ENCODE measurements at regions not wholly inside any gene's neighbourhood (a gene's known extent, or its start where the extent isn't known, plus 50 kb on each side); places are given as distances from the start of the nearest gene placed in this dataset.

- ATAC-seq, result no peak
- intact Hi-C loops (cut with micrococcal nuclease), result no loop called here
- DNase-seq, result no peak
Observed at GRCh38 chr12:84696281-84696680, 216.3 kb downstream of the SLC6A15 start.

DNA sequence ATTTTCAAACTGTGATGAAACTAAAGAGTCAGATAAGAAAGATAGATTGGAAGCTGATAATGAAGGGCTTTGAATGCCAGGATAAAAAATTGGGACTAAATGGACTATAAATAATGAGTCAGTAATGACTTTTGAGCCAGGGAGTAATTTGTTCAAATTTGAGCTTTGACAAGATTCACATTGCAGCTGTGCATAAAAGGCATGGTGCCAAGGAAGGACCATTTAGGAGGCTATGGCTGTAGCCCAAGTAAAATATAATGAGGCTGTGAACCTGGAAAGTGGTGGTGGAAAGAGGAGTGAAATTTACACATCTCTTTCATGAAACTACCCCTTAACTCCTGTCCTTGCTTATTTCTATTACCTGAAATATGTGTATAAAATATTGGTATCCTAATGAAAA is 218.5 kb downstream of the SLC6A15 start:
- no peak for ATAC-seq
- intact Hi-C loops (cut with micrococcal nuclease), result no loop called here
- DNase-seq, result no peak

DNA sequence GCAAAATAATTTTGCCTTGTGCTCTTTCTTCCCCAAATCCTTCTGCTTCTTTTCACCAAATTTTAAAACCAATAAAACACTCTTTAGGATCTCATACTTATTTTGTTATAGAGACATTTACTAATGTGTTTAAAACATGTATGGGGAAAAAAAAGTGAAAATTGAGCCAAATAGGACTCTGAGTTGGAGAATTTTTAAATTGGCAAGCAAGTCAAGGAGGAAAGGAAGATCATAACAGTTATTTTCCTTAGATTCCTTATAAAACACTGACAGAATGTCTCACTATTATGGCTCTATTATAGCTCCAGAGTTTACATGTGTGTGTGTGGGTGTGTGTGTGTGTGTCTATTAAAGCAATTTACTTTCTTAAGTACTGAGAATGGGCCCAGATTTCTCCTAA is 220.5 kb downstream of the SLC6A15 start:
- ATAC-seq, result no peak
- no peak for DNase-seq
- intact Hi-C loops (cut with micrococcal nuclease), result no loop called here

DNA sequence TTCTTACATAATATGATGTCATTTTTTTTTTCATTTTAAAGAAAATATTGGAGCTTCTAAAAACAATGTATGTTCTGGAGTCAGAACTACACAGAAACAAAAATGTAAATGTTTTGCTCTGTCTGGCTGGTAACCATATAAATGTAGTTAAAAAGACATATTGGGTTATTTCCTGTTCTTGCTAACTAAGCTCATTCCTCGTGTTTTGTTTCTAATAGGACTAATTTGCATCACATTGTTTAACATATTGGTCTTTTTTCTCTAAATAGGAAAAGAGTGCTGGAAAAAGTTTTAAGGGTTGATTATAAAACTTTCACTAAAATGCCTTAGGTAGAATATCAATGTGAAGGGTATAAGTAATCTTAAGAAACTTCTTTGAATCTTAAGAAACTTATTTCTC is 221.3 kb downstream of the SLC6A15 start:
- DNase-seq (no peak), ATAC-seq (no peak)
- intact Hi-C loops (cut with micrococcal nuclease), result no loop called here

GRCh38 chr12:84689638-84690037 is 223.0 kb downstream of the SLC6A15 start:
- ATAC-seq (no peak), DNase-seq (no peak)
- intact Hi-C loops (cut with micrococcal nuclease), result no loop called here

DNA sequence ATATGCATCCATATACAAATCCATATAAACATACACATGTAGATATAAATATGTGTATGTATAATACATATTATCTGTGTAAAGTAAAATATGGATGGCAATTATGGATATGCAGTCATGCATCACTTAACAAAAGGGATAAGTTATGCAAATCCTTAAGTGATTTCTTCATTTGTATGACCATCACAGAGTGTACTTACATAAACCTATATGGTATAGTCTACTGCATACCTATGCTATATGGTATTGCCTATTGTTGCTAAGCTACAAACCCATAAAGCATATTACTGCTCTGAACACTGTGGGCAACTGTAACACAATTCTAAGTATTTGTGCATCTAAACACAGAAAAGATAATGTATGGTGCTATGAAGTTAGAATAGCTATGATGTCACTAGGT is 227.2 kb downstream of the SLC6A15 start:
- ATAC-seq (no peak), DNase-seq (no peak)
- intact Hi-C loops (cut with micrococcal nuclease), result no loop called here

DNA sequence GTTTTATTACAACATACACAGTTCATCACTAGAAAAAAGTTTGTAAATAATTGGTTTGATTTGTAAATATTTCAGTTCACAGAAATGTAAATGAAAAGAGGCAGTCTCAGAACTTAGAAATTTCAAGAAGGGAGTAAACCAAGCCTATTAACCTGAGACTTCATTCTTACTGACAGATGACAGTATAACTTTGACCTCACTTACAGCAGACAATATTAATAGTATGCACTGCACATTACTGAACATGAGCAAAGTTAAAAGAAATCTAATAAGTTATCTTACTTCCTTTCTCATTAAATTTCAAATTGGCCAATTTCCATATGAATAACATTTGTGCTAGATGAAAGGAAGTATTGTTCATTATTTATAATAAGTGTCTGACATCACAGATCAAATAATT is 235.8 kb downstream of the SLC6A15 start:
- intact Hi-C loops (cut with micrococcal nuclease), result no loop called here
- no peak for DNase-seq
- ATAC-seq, result no peak

DNA sequence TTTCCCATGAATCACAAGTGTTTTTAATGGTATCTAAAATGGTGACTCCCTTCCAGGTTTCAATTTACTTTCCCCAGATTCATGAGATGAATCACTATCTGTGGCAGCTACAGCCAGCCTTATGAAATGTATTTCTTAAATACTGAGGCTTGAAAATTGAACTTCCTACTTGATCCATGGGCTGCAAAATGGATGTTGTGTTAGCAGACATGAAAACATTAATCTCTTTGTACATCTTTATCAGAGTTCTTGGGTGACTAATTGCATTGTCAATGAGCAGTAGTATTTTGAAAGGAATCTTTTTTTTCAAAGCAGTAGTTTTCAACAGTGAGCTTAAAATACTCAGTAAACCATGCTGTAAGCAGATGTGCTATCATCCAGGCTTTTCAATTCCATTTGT is 250.8 kb downstream of the SLC6A15 start:
- ATAC-seq (no peak), DNase-seq (no peak)
- intact Hi-C loops (cut with micrococcal nuclease), result no loop called here

DNA sequence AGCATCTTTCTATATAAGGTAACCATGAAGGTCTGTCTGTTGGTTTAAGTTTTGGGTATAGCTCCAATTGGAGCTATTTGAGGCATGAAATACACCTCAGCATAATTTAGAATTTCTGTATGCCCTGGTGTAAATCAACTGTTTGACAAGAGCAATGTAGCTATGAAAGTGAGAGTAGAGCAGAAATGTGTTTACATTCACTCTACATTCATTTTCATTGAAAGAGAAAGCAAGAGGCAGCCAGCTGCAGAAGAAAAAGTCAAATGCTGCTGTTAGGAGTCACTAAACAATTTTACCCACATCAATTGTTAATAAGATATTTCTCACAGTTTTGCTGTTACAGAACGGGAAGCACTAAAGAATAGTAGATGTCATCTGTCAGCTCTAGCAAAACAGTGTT is 252.5 kb downstream of the SLC6A15 start:
- ATAC-seq, result no peak
- intact Hi-C loops (cut with micrococcal nuclease), result no loop called here

DNA sequence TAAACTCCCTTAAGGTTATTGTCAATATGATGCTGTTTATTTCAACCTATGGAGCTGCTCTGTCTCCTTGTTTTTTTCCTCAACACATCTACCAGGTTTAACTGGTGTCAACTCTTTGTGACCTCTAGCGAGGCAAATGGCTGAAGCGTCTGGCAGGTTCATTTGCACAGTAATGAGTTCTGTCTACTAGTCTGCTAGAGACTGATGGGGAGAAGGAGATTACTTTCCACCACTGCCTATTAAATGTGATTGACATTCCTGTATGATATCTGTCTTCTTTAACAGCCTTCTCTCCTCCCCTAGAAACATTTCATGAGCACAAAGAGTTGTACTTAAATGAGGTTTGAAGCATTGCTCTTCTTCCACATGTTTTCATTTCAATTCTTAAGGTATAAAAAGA is 253.7 kb downstream of the SLC6A15 start:
- DNase-seq, result no peak
- intact Hi-C loops (cut with micrococcal nuclease), result no loop called here
- no peak for ATAC-seq

More for the DNA sequence above, 252.5 kb downstream of the SLC6A15 start:
- no peak for DNase-seq

DNA sequence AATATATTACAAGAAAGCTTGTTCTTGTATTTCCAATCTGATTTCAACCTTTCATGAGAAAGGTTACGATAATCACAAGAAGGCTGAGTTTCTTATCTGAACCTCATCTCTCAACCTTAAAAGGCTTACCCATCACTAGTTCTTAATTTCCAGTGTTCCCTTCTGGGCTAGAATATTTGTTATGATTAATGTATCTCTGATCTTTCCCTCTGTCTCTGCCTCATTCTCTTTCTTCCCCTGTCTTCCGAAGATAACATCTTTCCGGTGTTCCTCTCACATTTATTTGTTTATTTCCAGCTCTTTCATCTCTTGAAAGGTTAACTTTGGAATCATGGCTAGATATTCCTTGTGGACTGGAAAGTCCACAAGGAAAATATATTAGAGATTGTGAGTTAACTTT is 255.9 kb downstream of the SLC6A15 start:
- intact Hi-C loops (cut with micrococcal nuclease), result no loop called here
- ATAC-seq (no peak), DNase-seq (no peak)

- intact Hi-C loops (cut with micrococcal nuclease), result no loop called here
- no peak for DNase-seq
- ATAC-seq, result no peak
Observed at GRCh38 chr12:84653482-84653881, 259.1 kb downstream of the SLC6A15 start.

DNA sequence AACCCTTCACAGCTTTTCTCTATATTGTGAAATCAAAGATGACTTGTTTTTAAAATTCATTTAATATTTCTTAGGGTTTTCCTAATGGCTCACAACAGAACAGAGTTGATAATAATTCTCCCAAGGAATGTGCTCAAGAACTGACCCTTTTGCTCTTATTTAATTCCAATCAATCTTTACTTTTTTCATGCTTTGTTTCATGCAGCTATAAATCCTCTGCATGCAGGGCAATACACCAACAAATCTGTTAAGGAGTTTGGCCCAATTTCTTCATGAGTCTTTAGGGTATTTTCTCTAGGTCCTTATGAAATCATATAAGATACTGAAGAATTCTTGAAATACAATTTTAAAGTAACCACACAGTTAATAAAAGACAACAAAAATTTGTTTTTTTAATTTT is 264.2 kb downstream of the SLC6A15 start:
- intact Hi-C loops (cut with micrococcal nuclease), result no loop called here
- ATAC-seq (no peak), DNase-seq (no peak)

DNA sequence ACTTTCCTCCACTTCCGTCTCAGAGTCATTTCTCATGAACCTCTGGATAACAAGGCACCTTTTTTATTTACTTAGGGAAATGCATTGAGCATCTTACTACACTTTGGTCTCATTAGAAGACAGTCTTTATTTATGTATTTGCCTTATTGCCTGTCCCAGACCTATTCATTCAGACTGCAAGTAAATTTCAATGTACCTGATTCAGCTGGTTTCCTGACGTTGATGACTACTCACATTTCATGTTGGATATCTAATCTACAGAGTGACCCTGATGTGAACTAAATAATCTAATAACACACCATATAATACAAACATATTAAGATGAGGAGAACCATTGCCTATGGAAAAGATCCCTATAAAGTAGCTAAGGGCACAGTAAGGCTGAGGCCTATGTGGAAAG is 267.7 kb downstream of the SLC6A15 start:
- no peak for DNase-seq
- no peak for ATAC-seq
- intact Hi-C loops (cut with micrococcal nuclease), result no loop called here

DNA sequence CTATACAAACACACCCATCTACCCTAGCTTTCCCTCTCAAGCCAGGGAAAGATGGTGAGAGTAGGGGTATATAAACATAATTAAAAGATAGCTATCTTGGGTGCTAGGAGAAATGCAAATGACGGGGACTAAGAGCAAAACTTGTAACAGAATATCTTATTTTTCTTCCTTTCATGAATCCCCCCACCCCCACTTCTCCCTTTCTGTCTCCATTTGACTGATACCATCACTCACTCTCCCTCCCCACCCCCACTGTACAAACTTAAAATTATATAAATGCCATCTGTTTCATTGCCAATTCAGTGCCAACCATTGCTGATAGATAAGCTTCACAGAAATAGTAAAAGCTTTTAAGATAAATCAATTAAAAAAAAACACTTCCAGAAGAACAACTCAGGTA is 268.6 kb downstream of the SLC6A15 start:
- ATAC-seq (no peak), DNase-seq (no peak)
- intact Hi-C loops (cut with micrococcal nuclease), result no loop called here

DNA sequence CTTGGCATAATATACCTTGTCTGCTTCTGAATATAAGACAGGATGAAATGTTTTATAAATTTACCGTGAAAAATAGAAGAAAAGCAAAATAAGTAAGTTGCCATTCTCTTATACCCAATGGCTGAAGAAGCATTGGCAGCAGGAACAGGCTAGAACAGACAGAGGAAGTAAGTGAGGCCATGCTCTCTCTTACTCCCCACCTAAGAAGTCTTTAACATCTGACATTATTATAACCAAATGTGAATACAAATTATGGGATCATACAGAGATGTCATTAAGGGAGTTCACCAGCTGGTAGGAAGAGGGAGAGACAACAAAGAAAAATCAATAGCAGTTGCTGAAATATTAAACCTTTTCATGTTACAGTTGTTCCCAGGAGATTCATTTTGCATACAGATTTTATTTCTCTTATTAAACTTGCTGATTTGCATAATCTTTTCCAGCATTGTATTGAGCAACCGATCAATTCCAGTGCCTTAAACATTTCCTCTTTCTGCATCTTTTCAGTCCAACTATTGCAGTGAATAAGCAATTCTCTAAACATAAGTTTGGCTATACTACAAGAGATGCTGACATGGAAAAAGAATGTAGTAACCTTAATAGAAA is 270.6 kb downstream of the SLC6A15 start:
- intact Hi-C loops (cut with micrococcal nuclease), result no loop called here

DNA sequence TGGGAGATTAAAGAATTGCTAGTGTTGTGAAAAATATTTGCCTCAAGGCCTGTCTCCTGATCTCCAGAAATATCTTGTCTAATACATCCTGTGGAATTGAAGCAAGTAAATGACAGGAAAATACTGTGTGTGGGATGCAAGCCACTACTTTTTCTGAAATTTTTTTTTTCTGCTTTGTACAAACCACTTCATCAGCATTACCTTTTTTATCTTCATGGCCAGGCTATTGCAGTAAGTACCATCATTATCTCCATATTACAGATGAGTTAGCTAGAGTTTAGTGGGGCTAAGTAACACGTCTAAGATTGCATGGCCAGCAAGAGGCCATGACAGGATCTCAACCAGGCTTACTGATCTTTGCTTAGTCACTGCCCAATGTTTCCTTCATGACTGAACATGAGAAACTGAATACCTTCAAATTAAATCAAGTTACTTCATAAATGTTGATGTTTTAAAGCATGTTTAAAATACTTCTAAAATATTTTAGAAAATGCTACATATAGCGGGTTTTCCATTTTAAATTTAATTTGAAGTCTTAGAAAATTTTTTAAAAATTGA is 273.7 kb downstream of the SLC6A15 start:
- ATAC-seq (no peak), DNase-seq (no peak)
- intact Hi-C loops (cut with micrococcal nuclease), result no loop called here

More for the DNA sequence above, 270.6 kb downstream of the SLC6A15 start:
- ATAC-seq, result no peak
- DNase-seq, result no peak

GRCh38 chr12:84637926-84638325 is 274.7 kb downstream of the SLC6A15 start:
- ATAC-seq, result no peak
- intact Hi-C loops (cut with micrococcal nuclease), result no loop called here
- no peak for DNase-seq

GRCh38 chr12:84636801-84637290 is 275.8 kb downstream of the SLC6A15 start:
- DNase-seq (no peak), ATAC-seq (no peak)
- intact Hi-C loops (cut with micrococcal nuclease), result no loop called here

DNA sequence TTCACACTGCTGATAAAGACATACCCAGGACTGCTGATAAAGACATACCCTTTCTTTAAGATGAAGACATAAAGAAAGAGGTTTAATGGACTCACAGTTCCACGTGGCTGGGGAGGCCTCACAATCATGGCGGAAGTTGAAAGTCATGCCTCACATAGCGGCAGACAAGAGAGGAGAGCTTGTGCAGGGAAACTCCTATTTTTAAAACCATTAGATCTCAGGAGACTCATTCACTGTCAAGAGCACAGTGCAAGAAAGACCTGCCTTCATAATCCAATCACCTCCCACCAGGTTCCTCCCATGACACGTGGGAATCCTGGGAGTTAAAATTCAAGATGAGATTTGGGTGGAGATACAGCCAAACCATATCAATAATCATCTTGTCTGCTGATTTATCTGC is 278.1 kb downstream of the SLC6A15 start:
- ATAC-seq (no peak), DNase-seq (no peak)
- intact Hi-C loops (cut with micrococcal nuclease), result no loop called here

GRCh38 chr12:84632556-84632955 is 280.0 kb downstream of the SLC6A15 start:
- intact Hi-C loops (cut with micrococcal nuclease), result no loop called here
- no peak for ATAC-seq
- no peak for DNase-seq

GRCh38 chr12:84631020-84631419 is 281.6 kb downstream of the SLC6A15 start:
- DNase-seq (no peak), ATAC-seq (no peak)
- intact Hi-C loops (cut with micrococcal nuclease), result no loop called here

Measured in left ventricle myocardium superior (tissue), 1 donor.